H1 (cell line): ENCODE measurements at regions not wholly inside any gene's neighbourhood (a gene's known extent, or its start where the extent isn't known, plus 50 kb on each side); places are given as distances from the start of the nearest gene placed in this dataset.
A peak's percentile ranks its signal among the peaks of the same experiment; 100 is the strongest.

ENCODE experiments used
- CTCF ChIA-PET: fragments of 300-600 bp; sonication (Branson Sonifier 250); formaldehyde crosslinking; loops from one replicate; lab custom pipeline; 2021; ENCODE audit not compliant: partially characterized antibody; lab: Charles Lee
- POLR2A ChIA-PET: fragments of 300-600 bp; sonication (Branson Sonifier 250); formaldehyde crosslinking; loops from one replicate; lab custom pipeline; 2021; ENCODE audit warnings: inconsistent platforms; ENCODE audit not compliant: partially characterized antibody; lab: Charles Lee
- DNase-seq, 2 experiments: peaks; one replicate each; pipeline versions ENCODE4 v3.0.0 to v3.0.0-alpha.2; 2010 to 2022; ENCODE audit warnings: low spot score in 2 of 2, low read depth in 1 of 2, mixed read lengths in 1 of 2
- FAIRE-seq: peaks from 2 replicates; lab custom pipeline; 2011; peaks lifted over from hg19 to GRCh38; lab: Jason Lieb, UNC
- H2AFZ ChIP-seq: 2 replicates; pipeline ENCODE4 v1.8.1; 2012; ENCODE audit warnings: low read length, inconsistent platforms
- H2AK5ac ChIP-seq: 2 replicates; pipeline ENCODE4 v1.6.1; 2013; ENCODE audit warnings: low read depth, low read length
- H2BK120ac ChIP-seq: replicated peaks from 2 replicates; pipeline ENCODE3; 2013; ENCODE audit warnings: low read depth, low read length, inconsistent platforms
- H2BK12ac ChIP-seq: 2 replicates; pipeline ENCODE4 v1.6.1; 2013; ENCODE audit warnings: low read depth, low read length
- H2BK15ac ChIP-seq: 2 replicates; pipeline ENCODE4 v1.6.1; 2013; ENCODE audit warnings: low read length
- H2BK20ac ChIP-seq: 2 replicates; pipeline ENCODE4 v1.6.1; 2013; ENCODE audit warnings: low read length
- H2BK5ac ChIP-seq: 2 replicates; pipeline ENCODE4 v1.6.1; 2013; ENCODE audit warnings: low read depth, low read length
- H3K14ac ChIP-seq: 2 replicates; pipeline ENCODE4 v1.6.1; 2013; ENCODE audit warnings: inconsistent platforms; ENCODE audit not compliant: insufficient read length
- H3K18ac ChIP-seq: 2 replicates; pipeline ENCODE4 v1.6.1; 2013; ENCODE audit warnings: low read length; ENCODE audit errors: extremely low read depth
- H3K23ac ChIP-seq: 2 replicates; pipeline ENCODE4 v1.6.1; 2013; ENCODE audit warnings: inconsistent platforms; ENCODE audit not compliant: insufficient read length
- H3K23me2 ChIP-seq: 2 replicates; pipeline ENCODE4 v1.6.1; 2013; ENCODE audit warnings: low read depth, low read length
- H3K27ac ChIP-seq: 2 replicates; pipeline ENCODE4 v1.6.1; 2011; ENCODE audit warnings: low read depth, low read length, inconsistent platforms
- H3K27me3 ChIP-seq, 4 experiments: replicated peaks in 1 of 4; 1 replicate in 1 of 4; 2 replicates in 3 of 4; pipeline versions ENCODE4 v1.6.1 to v1.8.1; 2011 to 2013; ENCODE audit warnings: low read length in 3 of 4, mild to moderate bottlenecking in 3 of 4, inconsistent platforms in 2 of 4, mixed read lengths in 2 of 4, moderate library complexity in 1 of 4; ENCODE audit not compliant: control insufficient read depth in 3 of 4, insufficient read depth in 3 of 4; ENCODE audit errors: extremely low read depth in 1 of 4
- H3K36me3 ChIP-seq, 4 experiments: 2 replicates each; pipeline versions ENCODE4 v1.6.1 to v1.8.1; 2011 to 2013; ENCODE audit warnings: mild to moderate bottlenecking in 4 of 4, low read length in 3 of 4, moderate library complexity in 2 of 4, control low read depth in 1 of 4, inconsistent platforms in 1 of 4; ENCODE audit not compliant: insufficient read depth in 4 of 4, control insufficient read depth in 2 of 4
- H3K4ac ChIP-seq: replicated peaks from 2 replicates; pipeline ENCODE3; 2013; ENCODE audit warnings: low read length, low read depth, mixed read lengths, inconsistent platforms; ENCODE audit not compliant: insufficient read length
- H3K4me1 ChIP-seq, 4 experiments: replicated peaks in 1 of 4; 1 replicate in 1 of 4; 2 replicates in 3 of 4; pipeline versions ENCODE4 v1.6.1 to v1.8.1; 2011 to 2013; ENCODE audit warnings: low read length in 3 of 4, inconsistent platforms in 2 of 4, mixed read lengths in 1 of 4; ENCODE audit not compliant: insufficient read depth in 4 of 4, control insufficient read depth in 3 of 4
- H3K4me2 ChIP-seq, 2 experiments: 2 replicates each; pipeline versions ENCODE4 v1.6.1 to v1.8.1; 2011 to 2013; ENCODE audit warnings: low read depth in 2 of 2, low read length in 2 of 2, control low read depth in 1 of 2, inconsistent platforms in 1 of 2, mild to moderate bottlenecking in 1 of 2; ENCODE audit not compliant: insufficient read depth in 1 of 2
- H3K4me3 ChIP-seq, 4 experiments: fragments of 200-600, 300-600 bp in 1 of 4; sonication (generic), shearing (Covaris generic), sonication (Bioruptor Twin) in 1 of 4; 2 replicates each; pipeline versions ENCODE4 v1.5.1 to v1.8.1; 2011 to 2016; ENCODE audit warnings: low read length in 4 of 4, low read depth in 3 of 4, control low read depth in 2 of 4, inconsistent platforms in 2 of 4, mild to moderate bottlenecking in 2 of 4, mixed read lengths in 1 of 4, moderate library complexity in 1 of 4; ENCODE audit not compliant: insufficient read depth in 2 of 4; ENCODE audit errors: extremely low read depth in 1 of 4
- H3K56ac ChIP-seq: replicated peaks from 2 replicates; pipeline ENCODE3; 2013; ENCODE audit warnings: low read depth, mild to moderate bottlenecking, mixed read lengths, low read length, inconsistent platforms; ENCODE audit not compliant: insufficient read length
- H3K79me1 ChIP-seq: 2 replicates; pipeline ENCODE4 v1.6.1; 2013; ENCODE audit warnings: low read depth, low read length, control low read depth
- H3K79me2 ChIP-seq, 2 experiments: 2 replicates each; pipeline versions ENCODE4 v1.6.1 to v1.8.1; 2012 to 2013; ENCODE audit warnings: low read length in 2 of 2, mild to moderate bottlenecking in 2 of 2, inconsistent platforms in 1 of 2; ENCODE audit not compliant: insufficient read depth in 2 of 2, control insufficient read depth in 1 of 2
- H3K9ac ChIP-seq, 4 experiments: replicated peaks in 1 of 4; 1 replicate in 1 of 4; 2 replicates in 3 of 4; pipeline versions ENCODE4 v1.6.1 to v1.8.1; 2011 to 2013; ENCODE audit warnings: low read depth in 3 of 4, low read length in 3 of 4, control low read depth in 2 of 4, mild to moderate bottlenecking in 2 of 4, moderate library complexity in 2 of 4, inconsistent platforms in 1 of 4; ENCODE audit errors: extremely low read depth in 1 of 4
- H3K9me3 ChIP-seq, 2 experiments: 2 replicates each; pipeline versions ENCODE4 v1.6.1 to v1.8.1; 2012 to 2013; ENCODE audit warnings: mild to moderate bottlenecking in 2 of 2, moderate library complexity in 2 of 2, control low read depth in 1 of 2, inconsistent platforms in 1 of 2, low read depth in 1 of 2, low read length in 1 of 2, mixed read lengths in 1 of 2; ENCODE audit not compliant: insufficient read depth in 2 of 2
- H4K20me1 ChIP-seq, 2 experiments: replicated peaks in 1 of 2; 2 replicates each; pipeline versions ENCODE3 to v1.8.1; 2011 to 2013; ENCODE audit warnings: inconsistent platforms in 2 of 2, low read length in 2 of 2, mild to moderate bottlenecking in 1 of 2; ENCODE audit not compliant: insufficient read depth in 2 of 2, control insufficient read depth in 1 of 2
- H4K5ac ChIP-seq: 2 replicates; pipeline ENCODE4 v1.6.1; 2013; ENCODE audit warnings: low read length, low read depth, mixed read lengths, inconsistent platforms; ENCODE audit not compliant: insufficient read length
- H4K8ac ChIP-seq: 2 replicates; pipeline ENCODE4 v1.8.0; 2013; ENCODE audit warnings: mild to moderate bottlenecking, moderate library complexity, low read length, inconsistent platforms; ENCODE audit not compliant: insufficient read depth; ENCODE audit errors: extremely low read depth
- H4K91ac ChIP-seq: replicated peaks from 2 replicates; pipeline ENCODE3; 2013; ENCODE audit warnings: low read length, mixed read lengths, inconsistent platforms; ENCODE audit not compliant: insufficient read length
- CBX8 ChIP-seq: fragments of 300-800, 300-1000 bp; sonication (generic); IDR thresholded peaks from 2 replicates; pipeline ENCODE4 v1.7.1; 2016; ENCODE audit warnings: low read depth, low read length, borderline replicate concordance
- EP300 ChIP-seq, 2 experiments: IDR thresholded peaks; 1 replicate in 1 of 2; 2 replicates in 1 of 2; pipeline ENCODE4 v1.6.1; 2011 to 2012; ENCODE audit warnings: low read depth in 2 of 2, low read length in 2 of 2, mild to moderate bottlenecking in 2 of 2, borderline replicate concordance in 1 of 2, inconsistent platforms in 1 of 2, moderate library complexity in 1 of 2
- EZH2 ChIP-seq: fragments of 200-600 bp; sonication (generic); IDR thresholded peaks from 2 replicates; pipeline ENCODE4 v1.7.1; 2012; ENCODE audit warnings: low read depth, mild to moderate bottlenecking, moderate library complexity, low read length, inconsistent platforms; ENCODE audit not compliant: severe bottlenecking
- GTF2F1 ChIP-seq: IDR thresholded peaks from 2 replicates; pipeline ENCODE4 v1.6.1; 2012; ENCODE audit warnings: low read depth, low read length, improper control_type of control experiment, borderline replicate concordance
- SP1 ChIP-seq: IDR thresholded peaks from 2 replicates; pipeline ENCODE4 v1.6.1; 2011; ENCODE audit warnings: low read depth, low read length
- TBP ChIP-seq: IDR thresholded peaks from 2 replicates; pipeline ENCODE4 v1.6.1; 2011; ENCODE audit warnings: low read depth, low read length, improper control_type of control experiment
- ZNF274 ChIP-seq: IDR thresholded peaks from 2 replicates; pipeline ENCODE4 v1.7.0; 2012; ENCODE audit warnings: low read length, borderline replicate concordance; ENCODE audit errors: extremely low read depth

DNA sequence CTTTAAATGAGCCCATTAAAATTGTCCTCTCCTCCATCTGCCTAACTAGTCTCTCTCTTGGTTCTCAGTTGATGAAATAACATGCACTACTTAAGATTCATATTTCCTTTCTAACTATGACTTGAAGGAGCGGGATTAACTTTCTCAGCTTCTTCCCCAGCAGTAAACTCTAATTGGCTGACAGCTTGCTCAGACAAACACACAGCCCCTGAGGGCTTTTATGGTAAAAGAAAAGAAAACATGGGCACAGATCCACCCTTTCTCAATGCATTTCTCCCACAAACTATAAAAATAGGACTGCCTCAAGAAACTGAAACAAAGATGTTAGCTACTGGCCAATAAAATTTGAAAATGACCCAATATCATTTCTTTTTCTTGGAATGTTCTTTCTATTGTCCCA, 703.1 kb downstream of the ADGRL2 start (continued):
- no peak for TF ChIP-seq EZH2

DNA sequence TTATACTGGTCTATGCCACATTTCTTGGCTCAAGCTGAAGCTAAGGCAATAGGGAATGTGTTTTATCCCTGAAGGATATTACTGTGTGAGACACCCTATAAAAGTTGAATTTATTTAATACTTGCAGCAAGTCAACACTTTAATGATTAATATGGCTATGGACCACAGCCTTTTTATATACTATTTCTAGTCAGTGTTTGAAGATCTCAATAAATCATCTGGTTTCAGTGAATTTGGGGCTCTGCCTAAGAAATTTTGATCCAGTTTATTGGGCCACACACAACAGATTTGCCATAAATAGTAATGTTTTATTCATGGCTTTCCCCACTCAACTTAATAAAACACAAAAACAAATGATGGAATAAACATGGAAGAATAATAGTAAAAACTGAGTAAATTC, 698.3 kb downstream of the ADGRL2 start:
- Histone ChIP-seq H3K4ac (no peak overlapping the region), H3K18ac (no peak overlapping the region), H4K91ac (no peak overlapping the region), H3K27me3 (no peaks in the 10 kb centered on the region), H2BK20ac (no peak overlapping the region), H3K79me2 (no peaks in the 10 kb centered on the region), H2BK5ac (no peak overlapping the region), H3K23me2 (no peaks in the 10 kb centered on the region; the same call in 1 of the 2 replicates), H2AFZ (no peak overlapping the region), H2AK5ac (no peak overlapping the region), H3K4me1 (peaks cover 0 to 3% (median 0%) of the 10 kb centered on the region in 4 experiments; a peak in 1 of 7 replicates), H4K8ac (no peak overlapping the region), H3K4me3 (no peak overlapping the region), H3K27ac (no peak overlapping the region), H3K23ac (no peak overlapping the region), H3K4me2 (no peak overlapping the region), H4K5ac (no peak overlapping the region), H2BK12ac (no peak overlapping the region), H3K56ac (peak overlapping the region; percentile 46), H3K9ac (no peak overlapping the region), H3K79me1 (no peaks in the 10 kb centered on the region), H4K20me1 (no peaks in the 10 kb centered on the region), H2BK120ac (no peak overlapping the region), H3K9me3 (peaks cover 25 to 29% of the 10 kb centered on the region in 2 experiments), H2BK15ac (no peak overlapping the region), H3K14ac (no peak overlapping the region), H3K36me3 (no peaks in the 10 kb centered on the region; a peak in 1 of 8 replicates)
- CTCF ChIA-PET: interaction anchor here (1.0 kb wide), 1 partner anchor 13 kb away, joined by 3 read pairs; no protein-coding TSS in a partner anchor
- DNase-seq (no peak), FAIRE-seq (no peak)
- POLR2A ChIA-PET: no interaction called here
- TF ChIP-seq TBP (no peak), EP300 (IDR thresholded peaks at IDR 0.05; ENCODE audit: borderline replicate concordance in 1 of 2, low read depth in 2 of 2, low read length in 2 of 2) (no peak), ZNF274 (no peak), SP1 (no peak), CBX8 (no peak), GTF2F1 (no peak)
